TTC549 (cell line): ENCODE measurements at regions not wholly inside any gene's neighbourhood (a gene's known extent, or its start where the extent isn't known, plus 50 kb on each side); places are given as distances from the start of the nearest gene placed in this dataset.

Experiments used
- FAIRE-seq: peaks from 2 replicates; lab custom pipeline; 2012; peaks lifted over from hg19 to GRCh38; lab: Jason Lieb, UNC

DNA sequence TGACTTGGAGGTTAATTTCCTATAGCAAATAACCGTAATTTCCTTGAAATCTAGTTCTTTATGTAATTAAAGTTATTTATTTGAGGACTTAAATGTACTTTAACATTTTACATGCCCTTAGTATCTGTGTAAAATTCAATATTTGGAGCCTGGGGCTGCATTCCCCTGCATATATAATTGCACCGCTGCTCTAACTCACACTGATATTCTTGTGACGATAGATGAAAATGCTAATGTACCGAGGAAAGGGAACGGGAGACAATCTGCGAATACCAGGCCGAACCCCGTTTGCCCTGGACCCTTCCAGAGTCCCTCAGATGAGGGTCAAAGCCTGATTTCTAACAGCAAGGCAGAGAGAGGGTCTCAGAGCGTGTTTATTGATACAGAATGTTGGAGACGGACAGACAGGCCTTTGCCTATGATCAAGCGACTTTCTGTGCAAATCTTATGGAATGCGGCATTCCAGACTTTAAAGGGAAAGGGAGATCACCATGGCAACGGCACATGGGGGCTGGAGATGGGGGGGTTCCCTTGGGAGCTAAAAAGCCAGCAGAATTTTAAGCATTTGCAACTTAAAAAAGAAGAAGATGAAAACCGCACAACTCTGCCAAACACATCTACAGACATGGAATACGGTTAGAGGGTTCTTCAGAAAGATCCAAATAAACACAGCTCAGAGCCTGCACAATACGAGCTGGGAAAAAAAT is 57.6 kb upstream of the TWIST2 start:
- FAIRE-seq: no peak

GRCh38 chr2:238790833-238791230 is 57.1 kb upstream of the TWIST2 start:
- no peak for FAIRE-seq

DNA sequence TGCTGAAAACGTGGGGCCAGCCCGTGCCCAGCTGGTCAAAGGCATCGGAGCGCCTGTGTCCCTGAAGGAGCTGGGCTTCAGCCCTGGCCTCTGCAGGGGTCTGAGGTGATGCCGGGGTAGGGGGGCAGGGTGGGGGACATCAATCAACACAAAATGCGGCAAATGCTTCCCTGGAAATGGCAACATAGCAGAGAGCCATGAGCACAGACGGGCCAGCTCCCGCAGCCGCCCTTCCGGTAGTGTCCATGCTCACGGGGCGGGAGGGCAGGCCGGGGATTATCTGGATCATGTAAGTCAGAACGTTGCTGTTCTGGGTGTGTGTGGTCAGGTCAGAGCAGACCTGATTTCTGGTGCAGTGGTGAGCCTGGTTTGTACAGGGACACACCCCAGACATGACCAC is 56.5 kb upstream of the TWIST2 start:
- no peak for FAIRE-seq

- no peak for FAIRE-seq
These were observed 54.6 kb upstream of the TWIST2 start for GRCh38 chr2:238793306-238793705.

DNA sequence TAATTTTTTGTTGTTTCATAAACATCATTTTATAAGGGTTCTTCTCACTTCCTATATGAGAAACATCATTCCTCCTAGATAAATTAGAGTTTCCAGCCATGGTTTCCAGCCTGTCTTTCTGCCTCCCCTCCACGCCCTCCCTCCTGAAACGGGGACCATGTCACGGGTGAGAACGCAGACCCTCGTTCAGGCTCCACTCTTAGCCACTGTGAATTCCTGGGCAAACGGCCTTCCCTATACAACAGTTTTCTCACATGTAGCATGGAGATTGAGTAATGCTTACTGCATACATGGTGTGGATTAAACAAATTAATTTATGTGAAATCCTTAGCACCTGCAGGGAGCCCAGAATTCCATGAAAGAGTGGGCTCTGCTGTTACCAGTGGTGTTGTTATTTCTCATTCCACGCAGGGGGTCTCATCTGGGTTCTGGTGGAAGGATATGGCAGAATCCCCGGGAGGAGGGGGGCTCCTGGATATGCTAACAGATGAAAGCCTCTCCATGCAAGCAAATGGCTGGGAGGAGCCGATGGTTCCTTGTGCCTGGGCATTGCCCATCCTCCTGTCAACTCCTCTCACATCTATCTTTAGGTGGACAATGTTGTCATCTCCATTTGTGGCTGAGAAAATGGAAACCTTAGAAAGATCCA is 54.0 kb upstream of the TWIST2 start:
- no peak for FAIRE-seq

DNA sequence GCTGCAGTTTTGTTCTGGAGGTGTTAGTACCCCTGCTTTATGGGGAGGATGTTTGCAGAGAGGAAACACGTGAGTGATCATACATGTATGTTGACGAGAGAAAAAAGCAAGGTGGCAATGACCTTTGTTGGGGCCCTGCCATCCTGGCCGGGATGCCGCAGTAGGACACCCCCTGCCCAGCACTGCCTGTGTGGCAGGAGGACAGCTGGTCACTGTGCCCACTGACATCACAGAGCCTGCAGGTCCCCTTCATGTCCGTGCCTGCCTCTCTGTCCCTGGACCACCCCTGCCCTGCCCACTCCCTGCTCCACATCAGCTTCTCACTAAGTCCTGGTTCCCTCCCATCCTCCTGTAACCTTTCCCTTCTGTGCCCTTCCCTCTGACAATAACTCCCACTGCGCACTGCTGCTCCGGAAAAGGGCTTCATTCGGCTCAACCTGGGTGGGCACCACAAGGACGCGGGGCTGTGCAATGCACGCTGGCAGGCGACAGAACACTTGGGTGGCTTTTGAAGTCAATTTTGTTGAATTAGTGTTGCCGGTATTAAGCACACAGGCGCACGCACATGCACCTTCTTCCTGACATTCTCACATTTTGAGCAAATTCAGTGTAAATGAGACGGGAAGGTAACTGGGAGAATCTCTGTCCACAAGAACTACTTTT is 51.5 kb upstream of the TWIST2 start:
- no peak for FAIRE-seq

GRCh38 chr2:238797537-238797936 is 50.3 kb upstream of the TWIST2 start:
- no peak for FAIRE-seq
